HG03159 (cell line): ENCODE measurements at regions not wholly inside any gene's neighbourhood (a gene's known extent, or its start where the extent isn't known, plus 50 kb on each side); places are given as distances from the start of the nearest gene placed in this dataset.

ENCODE experiments used
- ATAC-seq: cut with Tn5 transposase; IDR thresholded peaks from one replicate; pipeline ENCODE4 v1.9.1; 2021; ENCODE audit warnings: mild to moderate bottlenecking, moderate library complexity; ENCODE audit not compliant: unreplicated experiment

DNA sequence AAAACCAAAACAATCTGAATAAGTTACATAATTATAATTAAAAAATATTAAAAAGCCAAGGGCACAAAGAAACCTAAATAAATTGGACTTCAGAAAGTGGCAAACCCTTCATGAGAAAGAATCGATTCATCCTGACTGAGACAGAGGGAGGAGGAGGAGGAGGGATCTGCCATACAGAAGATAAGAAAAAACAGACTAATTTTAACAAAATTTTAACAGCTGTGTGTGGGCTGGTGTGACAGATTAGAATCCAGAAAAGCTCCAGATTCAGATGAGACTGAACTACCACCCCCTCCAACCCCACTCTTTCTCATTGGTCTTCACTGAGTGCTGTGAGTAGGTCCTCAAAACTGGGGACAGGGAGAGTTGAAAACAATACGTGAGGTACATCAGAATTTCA is 111.5 kb upstream of the HTR2A start:
- ATAC-seq = no peak

DNA sequence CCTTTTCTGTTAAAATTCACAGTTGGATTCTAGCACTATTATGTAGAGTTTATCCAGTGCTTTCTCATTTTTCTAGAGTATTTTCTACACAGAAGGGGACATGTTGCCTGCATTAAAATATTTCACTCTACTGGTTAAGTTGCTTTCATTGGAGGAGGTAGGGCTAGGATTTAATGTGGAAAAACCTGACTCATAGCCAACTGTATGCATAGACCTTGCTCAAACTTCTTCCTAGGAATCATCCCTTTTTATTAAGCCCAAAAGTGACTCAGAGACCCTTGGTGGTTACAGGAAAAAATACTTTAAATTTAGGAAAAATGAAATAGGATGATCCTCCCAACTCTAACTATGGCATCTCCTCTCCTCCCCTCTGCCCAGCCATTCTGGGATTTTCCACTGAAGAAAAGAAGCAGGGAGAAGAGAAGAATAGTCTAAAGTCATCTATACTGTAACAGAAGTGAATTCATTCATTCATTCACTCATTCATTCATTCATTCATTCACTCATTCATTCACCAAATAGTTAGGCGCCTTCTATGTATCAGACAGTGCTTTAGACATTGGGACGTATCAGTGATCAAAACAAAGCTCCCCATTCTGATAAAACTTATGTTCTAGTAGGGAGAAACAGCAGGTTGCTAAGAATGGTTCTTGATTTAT is 109.0 kb upstream of the HTR2A start:
- no peak for ATAC-seq

DNA sequence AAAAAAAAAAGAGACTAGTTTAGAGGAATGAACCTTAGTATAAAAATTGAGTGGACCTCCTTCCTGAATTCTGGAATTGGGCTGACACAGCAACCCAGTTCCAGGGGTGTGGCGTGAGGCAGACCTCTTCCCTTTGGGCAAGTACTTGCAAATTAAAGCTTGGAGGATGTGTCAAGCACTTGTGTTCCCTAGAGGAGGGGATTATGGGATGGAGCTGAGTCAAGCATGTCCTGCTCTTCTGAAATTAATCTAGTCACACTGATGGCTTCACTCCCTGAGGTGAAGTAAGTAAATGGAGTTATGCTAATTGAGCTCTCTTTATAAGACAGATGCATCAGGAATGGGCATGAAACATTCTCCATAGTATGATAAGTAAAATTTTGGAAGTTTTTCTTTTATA is 107.7 kb upstream of the HTR2A start:
- no peak for ATAC-seq

DNA sequence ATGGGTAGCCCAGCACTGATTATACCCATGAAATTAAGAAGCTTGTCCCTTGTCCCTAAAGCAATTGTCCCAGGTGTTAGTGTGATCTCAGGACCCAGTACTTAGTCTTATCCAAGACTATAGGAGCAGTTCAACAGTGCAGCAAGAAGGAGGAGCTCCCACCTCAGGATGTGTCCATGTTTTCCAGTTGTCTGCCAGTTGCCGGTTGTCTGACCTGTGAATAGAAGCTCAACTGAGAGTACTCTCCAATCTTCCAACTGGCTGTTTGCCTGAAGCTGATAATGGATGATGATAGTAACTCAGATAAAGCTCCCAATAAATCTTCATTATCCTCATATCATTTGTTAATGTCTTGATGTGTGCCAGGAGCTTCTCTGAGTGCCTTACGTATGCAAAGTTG is 107.2 kb upstream of the HTR2A start:
- no peak for ATAC-seq

DNA sequence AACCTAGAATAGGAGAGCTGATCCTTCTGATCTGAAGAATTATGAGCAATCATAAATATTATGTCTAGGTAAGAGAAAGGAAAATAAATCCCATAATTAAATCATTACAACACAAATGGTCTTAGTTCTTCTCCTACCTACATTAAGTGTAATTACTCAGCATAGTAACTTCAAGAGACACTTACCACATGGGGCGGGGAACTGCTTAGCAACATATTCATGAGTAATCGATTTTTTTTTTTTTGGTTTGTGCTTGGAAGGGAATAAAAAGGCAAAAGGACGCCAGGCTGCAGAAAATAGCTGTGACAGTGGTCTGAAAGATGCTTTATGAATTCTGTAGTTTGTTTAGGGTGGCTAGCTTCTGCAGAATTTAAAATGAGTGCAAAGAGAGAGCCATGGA is 103.3 kb upstream of the HTR2A start:
- ATAC-seq = no peak

DNA sequence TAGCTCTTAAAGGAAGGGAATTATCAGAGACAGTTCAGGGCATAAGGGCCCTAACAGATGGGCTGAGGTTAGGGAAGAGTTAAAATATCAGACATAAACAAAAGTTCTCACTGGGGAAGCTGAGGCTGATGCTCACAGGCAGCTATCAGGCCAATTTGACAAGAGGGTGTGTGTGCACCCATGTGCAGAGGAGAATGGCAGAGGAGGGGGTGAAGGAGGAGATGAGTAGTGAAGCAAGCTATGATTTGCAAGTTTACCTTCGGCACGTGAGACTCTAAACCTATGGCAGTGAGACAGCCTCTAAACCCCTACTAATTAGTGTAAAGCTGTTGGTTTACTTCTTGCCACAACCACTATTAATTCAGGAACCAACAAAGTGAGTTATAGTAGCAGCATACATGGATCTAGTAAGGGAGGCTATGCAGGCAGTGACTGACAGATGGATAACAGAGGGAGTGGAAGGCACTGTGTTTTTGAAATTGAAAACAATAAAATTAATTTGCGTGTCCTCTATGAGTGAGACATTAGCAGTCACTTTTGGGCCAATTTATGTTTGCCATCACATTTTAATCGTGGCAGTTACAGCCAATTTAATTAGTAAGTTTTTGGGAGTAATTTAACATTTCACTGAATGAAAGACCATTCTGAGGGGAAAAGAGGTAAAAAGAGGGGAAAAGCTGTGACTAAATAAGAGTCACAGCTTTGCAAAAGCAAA is 99.6 kb upstream of the HTR2A start:
- peak; percentile 56 for ATAC-seq

DNA sequence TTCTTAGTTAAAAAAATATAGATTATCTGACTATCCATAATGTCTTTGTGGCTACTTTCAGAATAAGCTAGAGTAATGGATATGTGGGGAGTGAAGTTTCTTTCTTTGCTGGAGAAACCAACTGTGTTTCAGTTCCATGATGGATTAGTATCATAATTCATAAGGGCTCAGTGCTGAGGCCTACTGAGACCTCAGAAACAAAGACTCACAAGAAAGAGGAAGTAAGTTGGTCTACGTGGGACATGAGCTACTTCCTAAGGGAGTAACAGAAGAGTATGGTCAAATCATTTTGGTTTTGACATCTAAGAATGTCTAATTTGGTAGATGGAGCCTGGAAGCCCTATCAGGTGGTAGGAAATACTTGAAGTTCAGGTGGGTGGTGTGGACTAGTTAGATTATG is 99.0 kb upstream of the HTR2A start:
- ATAC-seq = peak; percentile 92

DNA sequence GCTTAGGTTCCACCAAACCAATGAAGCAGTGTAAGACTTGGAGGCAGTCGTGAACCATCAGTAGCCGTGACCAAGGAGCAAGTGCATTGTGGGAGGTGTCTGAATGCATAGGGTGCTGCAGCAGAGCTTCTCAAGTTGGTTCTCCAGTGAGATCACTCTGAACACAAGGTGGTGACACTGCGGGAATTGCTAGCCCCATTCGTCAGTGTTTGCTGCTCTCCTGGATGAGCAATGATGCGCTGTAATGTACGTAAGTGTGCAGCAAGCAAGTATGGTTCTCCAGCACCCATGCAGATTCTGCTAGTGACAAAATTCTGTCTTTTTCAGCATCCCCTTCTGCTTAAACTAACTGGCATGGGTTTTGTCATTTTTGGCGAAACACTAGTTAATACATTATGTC is 97.6 kb upstream of the HTR2A start:
- ATAC-seq = no peak

DNA sequence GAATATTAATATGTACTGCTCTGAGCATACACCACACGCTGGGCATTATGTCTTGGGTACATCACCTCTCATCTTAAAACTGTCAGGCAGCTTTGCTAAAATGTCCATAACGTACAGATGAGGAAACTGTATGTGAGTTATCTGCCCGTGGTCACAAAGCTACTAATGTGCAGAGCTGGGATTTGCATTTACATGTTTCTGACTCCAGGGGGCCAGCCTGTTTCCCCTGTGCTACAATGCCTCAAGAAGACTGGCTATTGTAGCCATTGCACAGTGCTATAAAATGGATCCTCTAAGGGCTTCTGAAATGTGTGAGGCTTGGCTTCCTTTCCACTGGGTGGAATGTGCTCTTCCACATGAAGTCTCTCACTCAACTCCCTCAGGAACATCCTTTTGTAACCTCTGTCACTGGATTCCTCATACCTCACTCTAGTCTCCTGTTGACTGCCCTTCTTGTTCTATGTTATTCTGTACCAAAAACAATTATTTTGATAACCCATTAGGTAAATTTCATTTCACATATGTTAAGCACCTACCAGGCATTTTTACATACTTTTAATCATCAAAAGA is 95.6 kb upstream of the HTR2A start:
- no peak for ATAC-seq

DNA sequence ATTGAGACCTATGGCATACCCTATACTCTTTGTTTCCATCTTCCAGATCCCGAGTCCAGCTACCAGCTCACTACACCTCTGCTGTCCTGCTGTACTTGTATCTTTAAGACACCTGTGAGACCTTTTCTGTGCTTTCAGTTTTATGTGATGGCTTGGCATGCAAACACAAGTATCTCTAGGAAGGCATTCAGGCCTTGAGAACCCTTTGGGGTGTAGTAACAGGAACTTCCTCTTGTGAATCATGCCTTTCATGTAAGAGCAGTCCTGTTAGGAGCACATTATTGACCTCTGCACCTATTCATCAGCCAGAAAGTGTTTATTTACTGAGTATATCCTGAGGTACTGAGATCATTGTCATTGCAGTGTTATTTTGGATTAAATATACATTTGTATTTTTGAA is 87.0 kb upstream of the HTR2A start:
- ATAC-seq = peak; percentile 72

DNA sequence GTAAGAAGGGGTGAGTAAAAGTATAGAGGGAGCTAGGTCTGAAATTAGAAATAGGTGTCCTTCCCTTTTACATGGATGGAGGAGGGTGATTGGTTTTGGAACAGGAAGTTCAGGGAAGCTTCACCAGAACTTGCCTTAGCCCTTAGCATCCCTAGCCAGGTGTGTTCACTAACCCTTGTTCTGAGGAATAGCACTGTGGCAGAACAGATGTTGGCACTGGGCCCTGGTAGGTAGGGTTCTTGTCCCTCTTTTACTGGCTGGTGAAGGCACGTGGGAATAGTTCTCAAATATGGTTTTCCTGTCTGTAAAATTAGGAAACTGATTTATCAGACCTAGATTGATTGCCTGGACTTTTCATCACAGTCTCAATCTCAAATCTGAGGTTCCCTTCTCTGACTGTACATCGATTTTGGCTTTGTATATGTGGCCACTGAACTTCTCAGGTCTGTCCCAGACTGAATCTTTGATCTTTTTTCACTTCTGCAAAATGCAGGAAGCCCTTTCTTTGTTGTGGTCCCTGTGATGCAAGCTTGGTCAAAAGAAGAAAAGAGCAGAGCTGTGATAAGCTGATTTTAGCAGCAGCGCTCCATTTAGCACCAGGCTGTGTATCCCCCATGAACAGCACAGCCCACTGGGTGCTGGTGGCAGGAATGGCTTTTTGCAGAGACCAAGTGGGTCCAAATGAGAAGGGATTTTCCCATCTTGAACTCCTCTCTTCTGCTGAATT is 86.2 kb upstream of the HTR2A start:
- peak; percentile 92 for ATAC-seq

DNA sequence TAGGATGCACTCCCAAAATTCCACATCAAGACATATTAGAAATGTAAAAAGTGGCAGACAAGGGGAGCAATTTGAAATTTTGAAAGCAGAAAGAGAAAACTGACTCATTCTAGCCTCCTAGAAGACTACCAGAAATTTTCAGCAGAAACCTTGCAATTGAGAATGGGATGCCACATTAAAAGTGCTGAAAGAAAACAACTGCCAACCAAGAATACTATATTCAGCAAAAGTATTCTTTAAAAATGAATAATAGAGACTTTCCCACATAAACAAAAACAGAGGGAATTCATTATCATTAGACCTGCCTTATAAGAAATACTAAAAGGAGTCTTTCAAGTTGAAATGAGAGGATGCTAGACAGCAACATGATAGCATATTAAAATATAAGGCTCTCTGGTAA is 78.3 kb upstream of the HTR2A start:
- no peak for ATAC-seq

DNA sequence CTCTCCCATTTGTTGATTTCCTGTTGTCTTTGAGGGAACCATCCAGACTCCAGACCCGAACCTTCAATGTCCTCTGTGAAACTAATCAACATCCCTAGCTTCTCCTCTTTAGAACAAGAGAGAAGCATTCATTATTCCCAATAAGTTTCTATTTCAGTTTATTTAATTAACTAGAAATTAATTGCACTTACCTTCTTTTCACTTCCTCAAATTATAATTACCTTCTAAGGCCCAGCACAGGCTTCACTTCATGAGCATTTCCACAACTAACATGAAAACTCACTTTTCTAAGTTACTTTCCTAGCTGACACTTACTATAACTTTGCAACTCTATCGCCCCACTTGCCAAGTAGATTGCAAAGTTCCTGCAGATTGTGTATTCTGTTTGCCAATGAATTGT is 71.6 kb upstream of the HTR2A start:
- ATAC-seq = no peak

DNA sequence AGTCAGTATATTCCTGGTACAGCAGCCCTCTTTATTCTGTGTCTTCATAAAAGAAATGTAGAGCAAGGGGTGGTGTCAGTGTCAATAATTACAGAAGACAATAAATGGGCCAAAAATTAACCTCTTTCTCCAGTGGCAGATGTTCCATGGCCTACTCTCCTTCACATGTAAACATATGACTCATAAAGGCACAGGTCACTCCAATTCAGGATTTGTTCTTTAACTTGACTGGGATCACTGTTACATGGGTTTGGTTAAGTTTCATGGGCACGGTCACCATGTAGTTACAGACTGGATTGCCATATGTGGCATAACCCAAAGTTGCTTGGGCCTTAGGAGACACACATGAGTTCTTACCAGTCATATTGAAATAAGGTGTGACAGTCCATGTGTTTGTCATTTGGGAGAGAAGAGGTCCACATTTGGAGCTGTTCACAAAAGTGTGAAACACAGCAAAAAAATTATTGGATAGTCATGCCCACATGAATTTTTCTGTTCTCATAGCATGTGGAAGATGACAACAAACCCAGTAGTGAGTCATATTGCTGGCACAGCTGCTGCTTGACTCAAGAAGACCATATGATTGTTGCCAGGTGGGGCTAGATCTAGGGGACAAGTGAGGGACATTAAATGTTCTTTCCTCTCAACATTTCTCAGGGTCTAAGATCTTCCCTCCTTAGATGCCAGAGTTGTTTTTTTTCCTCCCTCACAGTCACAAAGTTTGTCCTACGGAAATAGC is 68.1 kb upstream of the HTR2A start:
- no peak for ATAC-seq

DNA sequence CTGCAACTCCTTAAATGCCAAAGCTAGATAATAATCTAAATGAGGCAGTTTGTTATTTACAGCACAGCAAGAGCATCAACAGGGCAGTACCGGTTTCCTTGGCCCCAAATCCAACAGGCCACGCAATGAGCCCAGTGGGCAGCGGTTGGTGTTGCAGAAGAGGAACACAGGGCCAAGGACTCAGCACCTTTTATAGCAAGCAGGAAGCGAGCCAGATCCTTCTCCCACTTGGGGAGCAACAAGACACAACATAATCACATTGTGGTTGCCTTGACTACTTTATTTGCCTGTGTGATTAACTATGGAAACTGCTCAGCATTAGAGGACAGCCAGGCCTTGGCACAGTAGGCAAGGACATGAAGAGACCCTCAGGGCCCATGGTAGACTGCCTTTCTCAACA is 67.1 kb upstream of the HTR2A start:
- ATAC-seq = no peak

DNA sequence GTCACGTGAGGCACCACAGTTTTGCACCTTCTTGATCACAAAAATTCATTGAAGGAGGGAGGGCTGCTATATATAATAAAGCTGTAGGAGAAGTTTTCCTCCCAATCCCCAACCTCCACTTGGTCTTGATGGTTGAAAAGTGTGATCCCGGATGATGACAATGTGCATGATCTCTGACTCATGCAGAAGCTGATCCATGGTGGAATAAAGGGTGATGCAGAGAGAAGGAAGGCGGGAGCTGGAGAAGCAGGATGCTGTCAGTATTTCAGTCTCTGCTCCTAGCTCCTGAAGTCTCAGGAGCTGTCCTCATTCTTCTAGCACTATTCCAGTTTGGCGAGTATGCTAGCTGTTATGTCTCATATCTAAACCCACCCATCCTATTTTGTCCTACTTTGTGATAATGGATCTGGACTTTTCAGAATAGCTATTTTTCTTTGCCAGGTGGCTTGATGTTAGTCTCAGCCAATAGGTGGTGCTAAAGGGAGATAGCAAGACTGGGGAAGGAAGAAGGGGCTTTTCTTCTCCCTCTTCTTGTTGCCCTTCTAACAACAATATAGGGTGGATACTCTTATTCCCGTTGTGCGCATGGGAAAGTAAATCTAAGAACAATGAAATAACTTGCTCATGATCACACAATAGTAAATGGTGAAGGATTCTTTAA is 65.6 kb upstream of the HTR2A start:
- ATAC-seq = no peak

DNA sequence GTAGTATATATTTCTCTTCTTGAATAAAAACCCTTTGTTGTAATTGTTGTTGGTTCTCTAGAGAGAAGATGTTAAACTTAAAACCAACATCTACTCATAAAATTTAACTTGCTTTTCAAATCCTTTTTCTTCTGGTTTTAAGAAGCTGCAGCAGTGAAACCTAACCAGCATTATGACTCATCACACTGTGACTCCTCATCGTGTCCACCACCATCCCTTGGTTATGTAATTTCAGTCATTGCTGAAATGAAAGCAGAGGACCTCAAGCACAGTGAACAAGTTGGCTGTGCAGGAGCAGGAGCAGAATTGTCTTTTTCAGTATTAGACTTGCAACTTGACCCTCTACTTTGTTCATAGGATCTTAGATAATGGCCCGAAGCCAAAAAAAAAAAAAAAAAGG is 64.9 kb upstream of the HTR2A start:
- peak; percentile 98 for ATAC-seq

DNA sequence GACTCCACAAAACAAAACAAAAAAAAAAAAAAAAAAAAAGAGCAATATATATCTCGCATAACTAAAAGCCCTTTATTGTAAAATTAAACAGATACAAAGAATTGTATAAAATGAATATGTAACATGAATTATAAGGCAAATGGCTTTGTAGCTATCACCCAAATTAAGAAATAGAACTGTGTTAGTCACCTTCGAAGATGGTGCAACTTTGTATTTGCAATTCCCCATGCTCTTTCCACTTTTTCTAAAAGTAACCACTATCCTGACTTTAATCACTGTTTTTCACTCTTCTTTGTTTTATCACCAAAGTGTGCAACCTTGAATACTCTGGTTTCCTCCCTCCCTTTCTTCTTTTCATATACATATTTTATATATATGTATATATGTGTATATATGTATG is 57.1 kb upstream of the HTR2A start:
- no peak for ATAC-seq

DNA sequence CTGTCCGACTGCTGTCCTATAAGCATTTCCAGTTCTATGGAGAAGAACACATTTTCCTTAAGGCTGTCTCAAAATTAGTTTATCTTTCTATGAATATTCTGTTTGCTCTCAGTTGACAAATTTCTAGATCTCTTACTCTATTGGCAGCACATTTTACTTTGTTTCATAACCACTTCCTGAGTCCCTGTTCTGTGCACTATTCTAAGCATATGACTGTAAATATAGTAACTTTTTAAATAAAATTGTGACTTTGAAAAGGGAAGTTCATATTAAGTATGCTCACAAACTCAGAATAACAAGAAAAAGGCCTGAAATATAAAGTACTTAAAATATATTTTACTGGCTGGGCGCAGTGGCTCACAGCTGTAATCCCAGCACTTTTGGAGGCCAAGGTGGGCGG is 56.5 kb upstream of the HTR2A start:
- ATAC-seq = no peak

DNA sequence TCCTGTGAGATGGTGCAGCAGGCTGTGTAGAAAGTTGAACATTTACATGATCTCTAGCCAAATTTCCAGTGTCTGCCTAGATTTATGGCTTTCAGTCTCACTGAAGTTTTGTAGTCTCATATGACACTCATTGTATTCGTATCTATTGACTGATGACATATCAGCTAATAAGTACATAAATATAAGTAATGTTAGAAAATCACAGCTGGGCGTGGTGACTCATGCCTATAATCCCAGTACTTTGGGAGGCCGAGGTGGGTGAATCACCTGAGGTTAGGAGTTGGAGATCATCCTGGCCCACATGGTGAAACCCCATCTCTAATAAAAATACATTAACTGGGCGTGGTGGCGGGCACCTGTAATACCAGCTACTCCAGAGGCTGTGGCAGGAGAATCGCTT is 54.7 kb upstream of the HTR2A start:
- ATAC-seq = no peak

DNA sequence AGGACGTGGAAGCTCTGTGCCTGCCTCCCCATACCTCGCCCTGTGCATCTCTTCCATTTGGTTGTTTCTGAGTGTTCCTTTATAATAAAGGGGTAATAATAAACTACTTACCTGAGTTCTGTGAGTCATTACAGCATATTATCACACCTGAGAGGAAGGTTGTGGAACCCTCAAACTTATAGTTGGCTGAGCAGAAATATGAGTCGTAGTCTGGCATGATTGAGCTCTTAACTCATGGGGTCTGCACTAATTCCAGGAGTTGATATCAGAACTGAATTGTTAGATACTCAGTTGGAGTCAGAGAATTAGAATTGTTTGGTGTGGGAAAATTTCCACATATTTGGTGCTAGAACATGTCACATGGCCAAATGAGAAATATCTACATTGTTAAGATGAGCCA is 52.4 kb upstream of the HTR2A start:
- ATAC-seq = no peak
